GM21529 (cell line): ENCODE measurements at regions not wholly inside any gene's neighbourhood (a gene's known extent, or its start where the extent isn't known, plus 50 kb on each side); places are given as distances from the start of the nearest gene placed in this dataset.
A peak's percentile ranks its signal among the peaks of the same experiment; 100 is the strongest.

Experiments
- ATAC-seq: cut with Tn5 transposase; IDR thresholded peaks from one replicate; pipeline ENCODE4 v1.9.1; 2021; ENCODE audit not compliant: unreplicated experiment

DNA sequence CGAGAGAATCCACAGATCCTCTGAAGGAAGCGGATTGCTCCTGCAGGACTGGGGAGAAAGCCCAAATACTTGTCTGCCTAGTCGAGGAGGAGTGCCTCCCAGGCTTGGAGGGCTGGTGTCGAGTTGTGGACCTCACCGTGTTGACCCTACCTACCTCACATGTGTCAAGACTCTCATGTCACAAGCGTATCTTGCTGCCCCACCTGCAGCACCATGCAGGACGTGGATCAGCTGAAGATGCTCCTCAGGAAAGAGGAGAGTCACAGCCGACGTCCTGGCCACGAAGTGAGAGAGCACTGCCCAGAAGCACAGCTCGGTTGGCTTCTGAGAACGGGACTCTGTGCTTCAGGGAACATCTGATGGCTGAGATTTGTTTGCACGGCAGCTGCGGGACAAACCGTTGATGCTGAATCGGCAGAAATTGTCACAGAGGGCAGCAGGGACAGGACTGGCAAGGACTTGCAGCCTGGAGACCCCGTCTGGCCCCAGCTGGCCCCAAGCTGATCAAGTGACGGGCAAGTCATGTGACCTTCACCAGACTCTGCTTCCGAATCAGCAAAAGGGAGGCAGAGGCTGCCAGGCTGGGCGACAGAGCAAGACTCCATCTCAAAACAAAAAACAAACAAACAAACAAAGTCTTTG lies 119.1 kb upstream of the ITGA1 start:
- ATAC-seq, result no peak

DNA sequence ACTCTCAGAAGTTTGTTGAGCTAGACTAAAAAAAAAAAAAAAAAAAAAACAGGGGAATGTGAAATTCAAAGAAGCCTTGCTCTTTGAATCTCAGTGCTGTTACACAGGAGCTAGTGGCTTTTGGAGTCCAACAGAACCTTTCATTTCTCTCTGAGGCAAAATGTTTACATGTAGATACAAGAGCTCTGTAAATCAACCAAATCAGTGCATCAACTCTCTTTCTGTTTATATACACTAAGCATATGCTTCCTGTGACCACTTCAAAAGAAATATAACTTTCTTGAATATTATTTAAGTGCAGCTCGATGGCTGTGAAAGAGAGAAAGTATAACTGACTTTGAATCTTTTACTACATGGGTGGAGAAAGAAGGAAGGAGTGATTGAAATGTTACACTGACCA lies 115.3 kb upstream of the ITGA1 start:
- ATAC-seq, result no peak

DNA sequence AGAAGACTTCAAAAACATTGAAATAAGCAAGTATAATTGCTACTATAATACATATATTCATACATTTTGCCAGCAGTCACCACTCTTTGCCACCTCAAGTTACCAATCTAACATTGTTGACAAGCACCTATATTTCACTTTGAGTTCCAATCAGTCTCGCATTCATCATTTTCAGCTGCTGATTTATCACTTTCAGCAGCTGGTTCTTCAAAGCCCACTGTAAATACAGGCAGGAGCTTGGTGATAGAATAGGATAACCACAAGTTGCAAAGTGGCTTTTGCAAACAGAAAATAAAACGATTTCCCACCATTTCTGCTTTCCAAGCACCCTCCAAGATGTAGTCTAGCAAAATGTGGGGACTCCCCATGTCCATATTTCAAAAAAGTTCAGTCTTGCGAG lies 114.2 kb upstream of the ITGA1 start:
- ATAC-seq, result no peak

DNA sequence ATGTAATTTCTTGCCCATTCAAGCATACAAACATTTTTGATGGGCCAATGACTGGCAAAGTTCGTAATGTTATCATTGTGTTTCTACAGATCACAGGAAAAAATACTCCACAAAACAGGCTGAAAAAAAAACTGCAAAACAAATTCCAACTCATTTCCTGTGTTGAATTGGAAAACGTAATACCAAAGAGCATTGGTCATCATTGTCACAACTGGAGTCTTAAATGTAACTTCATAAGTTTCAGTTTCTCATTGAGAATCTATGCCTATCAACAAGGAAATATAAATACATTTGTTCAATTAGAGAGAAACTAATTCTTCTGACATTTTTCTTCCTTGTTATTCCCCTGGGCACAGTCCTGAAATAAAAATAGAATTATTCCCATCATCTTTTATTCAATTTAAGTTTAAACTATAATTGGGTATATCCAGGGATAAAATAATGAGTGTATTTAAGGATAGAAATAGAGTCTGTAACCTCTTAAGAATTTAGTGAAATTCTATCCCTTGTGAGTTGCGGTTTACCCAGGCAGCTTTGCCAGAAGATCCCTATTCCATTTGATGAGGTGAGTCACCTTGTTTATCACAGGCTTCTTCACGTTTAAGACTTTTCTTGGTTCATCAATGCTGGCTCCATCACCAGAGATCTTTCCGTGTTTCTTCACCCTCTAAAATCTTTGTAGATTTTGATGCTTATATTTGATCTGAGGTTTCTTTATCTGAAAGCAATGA lies 112.7 kb upstream of the ITGA1 start:
- ATAC-seq, result no peak

DNA sequence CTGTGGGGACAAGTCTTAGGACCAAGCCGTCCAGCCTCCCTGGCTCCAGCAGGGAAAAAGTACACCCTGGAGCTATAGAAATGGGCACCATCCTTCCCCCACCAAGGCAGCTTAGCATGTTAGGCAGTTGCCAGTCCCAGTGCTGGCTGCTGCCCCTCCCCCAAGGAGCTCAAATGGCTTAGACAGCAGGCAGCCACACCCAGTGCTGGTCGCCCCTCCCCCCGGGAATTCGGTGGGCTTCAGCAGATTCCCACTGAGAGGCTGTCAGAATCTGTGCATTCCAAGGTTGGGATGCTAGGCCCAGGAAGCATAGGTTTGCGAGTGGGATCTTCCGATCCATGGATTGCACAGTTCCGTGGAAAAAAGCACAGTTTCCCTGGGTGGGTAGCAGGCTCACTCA lies 105.2 kb upstream of the ITGA1 start:
- ATAC-seq, result no peak

DNA sequence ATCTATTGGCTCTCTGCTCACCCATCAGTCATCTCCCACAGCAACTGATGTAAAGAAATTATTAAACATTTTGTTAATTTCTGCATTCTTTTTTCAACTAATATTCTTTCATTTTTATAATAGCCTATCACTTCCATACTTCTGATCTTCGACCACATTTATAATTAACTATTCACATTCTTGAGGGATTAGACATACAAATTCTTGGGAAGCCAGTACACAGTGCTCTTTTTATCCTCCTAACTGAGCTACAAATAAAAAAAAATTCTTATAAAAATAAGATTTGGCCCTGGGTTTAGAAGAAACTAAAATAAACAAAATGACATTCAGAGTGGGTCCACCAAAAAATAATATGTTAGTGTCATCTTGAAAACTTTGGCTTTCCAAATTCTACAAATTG lies 103.7 kb upstream of the ITGA1 start:
- ATAC-seq, result no peak

DNA sequence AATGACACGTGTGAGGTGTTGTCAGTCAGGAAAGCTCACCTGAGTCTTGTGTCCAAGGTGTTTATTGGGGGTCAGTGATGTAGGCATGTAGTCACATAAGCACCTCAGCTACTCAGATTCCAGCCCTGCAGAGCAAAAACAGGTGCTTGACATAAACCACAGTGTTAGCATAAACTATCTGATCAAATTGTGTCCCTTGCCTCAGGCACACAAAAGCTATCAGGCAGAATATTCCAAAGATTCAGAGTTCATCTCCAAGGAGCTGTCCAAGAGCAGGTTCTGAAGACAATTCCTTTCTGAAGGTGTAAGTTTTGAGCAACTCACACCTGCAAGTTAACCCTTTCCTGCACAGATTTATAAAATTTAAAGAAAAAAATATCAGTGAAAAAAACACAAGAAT lies 102.2 kb upstream of the ITGA1 start:
- no peak for ATAC-seq

DNA sequence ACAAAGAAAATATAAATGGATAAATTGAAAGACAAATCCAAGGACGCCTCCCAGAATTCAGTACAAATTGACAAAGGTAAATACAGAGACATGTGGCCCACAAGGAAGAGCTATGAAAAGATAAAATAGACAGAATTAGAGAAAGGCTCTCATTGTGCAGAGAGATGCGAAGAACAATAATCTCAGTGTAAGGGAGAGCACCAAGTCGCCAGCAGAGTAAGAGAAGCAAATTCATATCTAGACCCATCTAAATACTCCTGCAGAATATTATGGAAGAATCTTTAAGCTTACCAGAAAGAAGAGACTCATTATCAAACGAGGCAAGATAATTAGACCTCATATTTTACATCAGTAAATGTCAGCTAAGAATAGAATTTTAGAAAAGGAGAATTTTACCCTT lies 101.7 kb upstream of the ITGA1 start:
- ATAC-seq, result no peak

DNA sequence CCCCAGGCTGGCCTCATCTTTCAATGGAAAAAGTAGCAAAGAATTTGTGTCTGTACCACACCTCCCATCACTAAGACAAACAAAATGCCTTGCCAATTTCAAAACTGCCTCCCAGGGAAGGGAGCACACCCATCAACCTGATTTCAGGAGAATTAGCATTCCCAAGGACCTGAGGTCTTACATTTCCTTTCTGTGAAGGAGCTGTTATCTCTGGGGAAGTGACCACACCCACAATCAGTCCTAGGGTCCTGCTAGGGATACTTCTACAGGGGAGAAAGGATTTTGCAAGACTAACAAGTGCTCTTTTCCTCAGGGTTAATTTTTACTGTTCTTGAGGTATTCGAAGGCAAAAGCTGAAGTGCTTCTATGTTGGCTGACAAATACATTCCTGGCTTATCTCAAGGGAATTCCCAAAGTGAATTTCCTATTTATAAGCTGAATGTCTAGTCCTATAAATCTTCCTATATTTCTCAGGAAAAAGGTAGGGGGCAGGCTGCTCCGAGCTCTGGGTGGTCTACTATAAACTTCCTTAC lies 97.4 kb upstream of the ITGA1 start:
- ATAC-seq, result no peak

DNA sequence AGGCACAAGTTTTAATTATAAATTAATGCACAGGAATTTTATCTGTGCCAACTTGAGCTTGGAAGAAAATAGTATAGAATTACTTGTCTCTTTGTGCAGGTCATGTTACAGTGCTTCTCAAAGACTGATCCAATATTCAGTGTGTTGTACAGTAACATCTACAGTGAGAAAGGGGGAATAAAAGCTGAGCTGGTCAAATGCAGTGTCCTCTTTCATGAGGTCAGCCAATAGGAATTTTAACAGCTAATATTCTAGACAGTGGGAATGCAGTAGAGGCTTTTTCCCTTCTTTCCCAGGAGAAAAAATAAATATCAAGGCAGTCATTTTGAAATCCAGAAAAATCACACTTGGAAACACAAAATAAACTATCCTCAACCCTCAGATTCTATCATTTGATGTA lies 95.7 kb upstream of the ITGA1 start:
- ATAC-seq, result no peak

DNA sequence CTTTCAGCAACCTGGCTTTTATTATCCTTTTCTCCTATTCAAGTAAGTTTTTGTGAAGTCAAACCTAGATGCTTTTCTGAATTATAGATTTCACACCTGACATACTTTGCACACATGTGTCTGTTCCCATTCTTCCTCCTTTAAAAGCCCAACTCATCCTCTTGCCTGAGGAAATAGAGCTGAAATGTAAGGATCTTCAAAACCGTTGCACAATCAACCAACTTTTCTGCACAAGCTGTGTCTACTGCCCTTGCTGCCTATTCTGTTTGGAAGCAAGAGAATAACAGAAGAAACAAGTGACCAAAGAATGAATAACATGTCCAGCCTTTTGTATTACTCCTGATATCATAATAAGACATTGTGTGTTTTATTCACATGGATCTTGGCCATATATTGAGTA lies 95.1 kb upstream of the ITGA1 start:
- ATAC-seq, result no peak

DNA sequence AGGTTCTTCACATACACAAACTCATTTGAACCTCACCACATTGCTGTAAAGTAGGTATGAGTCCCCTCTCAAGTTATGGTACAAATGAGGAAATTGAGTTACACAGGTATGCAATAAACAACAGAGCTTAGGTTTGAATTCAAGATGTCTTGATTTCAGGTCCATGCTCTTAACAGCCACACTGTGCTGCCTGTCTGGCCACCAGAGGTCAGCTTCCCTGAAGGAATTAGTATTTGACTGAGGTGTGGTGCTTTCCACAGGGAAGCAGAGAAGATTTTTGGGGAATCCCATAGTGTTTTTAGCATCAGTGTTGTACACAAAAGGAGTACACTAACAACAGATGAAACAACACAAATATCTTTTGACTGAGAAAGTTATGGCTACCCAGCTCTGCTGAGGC lies 94.4 kb upstream of the ITGA1 start:
- peak; percentile 75 for ATAC-seq

DNA sequence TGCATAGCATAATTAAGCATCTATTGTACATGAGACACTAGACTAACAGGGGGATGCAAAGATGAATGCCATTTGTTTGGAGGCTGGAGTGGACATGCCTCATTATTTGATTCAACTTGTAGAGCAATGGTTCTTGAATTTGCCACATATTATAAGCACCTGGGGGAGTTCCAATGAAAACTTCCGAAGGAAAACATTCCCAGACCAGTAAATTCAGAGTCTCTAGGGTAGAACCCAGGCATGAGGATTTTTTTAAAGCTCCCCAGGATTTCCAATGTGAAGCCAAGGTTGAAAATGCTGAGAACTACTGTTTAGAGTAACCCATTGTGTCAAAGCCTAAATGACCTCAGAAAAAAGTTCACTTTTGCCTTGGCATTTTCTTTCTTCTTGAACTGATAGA lies 93.9 kb upstream of the ITGA1 start:
- no peak for ATAC-seq

DNA sequence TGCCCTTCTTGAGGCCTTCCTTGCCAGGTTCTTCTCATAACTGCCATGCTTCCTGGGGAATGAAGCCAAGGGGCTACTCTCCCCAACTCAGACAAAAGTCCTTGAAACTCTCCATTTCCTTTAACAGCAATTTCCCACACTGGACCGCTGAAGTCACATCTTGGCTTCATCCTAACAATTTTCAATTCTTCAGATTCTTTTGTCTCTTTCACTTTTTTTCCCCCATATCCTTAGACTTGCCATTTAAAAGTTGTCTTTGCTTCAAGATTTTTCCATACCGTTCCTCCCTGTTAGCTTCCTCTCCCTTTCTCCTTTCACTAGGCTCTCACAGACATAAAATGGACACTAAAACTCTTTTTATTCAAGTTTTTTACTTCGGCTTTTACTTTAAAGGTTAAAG lies 93.1 kb upstream of the ITGA1 start:
- ATAC-seq, result no peak

DNA sequence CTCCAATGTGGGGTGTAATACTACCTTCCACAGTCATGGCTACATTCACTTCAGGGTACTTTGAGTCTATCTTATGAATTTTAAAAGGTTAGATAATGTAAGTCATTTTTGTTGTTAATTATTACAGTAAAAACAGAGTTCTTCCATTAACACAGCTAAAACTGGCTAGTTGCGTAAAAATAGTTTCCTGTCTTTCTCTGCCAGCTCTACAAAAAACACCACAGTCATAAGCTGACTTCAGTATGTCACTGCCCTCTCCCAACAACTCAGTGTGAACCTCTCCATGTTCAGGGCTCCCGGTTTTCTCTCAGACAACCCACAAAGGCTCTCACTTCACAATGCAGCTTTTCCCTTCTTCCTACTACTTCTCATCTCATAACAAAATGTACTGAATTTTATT lies 84.8 kb upstream of the ITGA1 start:
- ATAC-seq, result no peak

DNA sequence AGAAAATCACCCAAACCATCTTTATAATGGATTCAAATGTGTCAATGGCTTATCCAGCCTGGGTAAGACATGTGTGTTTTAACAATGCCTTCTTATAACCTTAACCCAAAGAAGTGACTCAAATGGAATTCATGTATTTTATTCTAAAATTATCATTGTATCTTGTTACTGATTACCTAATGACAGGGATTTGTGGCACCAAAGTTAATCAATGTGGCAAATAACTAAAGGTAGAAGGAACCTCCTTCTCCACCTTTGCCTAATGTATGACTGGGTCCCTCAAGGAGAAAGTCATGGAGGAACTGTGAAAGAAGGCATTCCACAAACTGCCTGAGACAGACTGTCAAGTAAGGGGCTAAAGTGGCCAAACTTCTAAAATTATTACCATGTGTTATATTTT lies 84.4 kb upstream of the ITGA1 start:
- ATAC-seq, result no peak

DNA sequence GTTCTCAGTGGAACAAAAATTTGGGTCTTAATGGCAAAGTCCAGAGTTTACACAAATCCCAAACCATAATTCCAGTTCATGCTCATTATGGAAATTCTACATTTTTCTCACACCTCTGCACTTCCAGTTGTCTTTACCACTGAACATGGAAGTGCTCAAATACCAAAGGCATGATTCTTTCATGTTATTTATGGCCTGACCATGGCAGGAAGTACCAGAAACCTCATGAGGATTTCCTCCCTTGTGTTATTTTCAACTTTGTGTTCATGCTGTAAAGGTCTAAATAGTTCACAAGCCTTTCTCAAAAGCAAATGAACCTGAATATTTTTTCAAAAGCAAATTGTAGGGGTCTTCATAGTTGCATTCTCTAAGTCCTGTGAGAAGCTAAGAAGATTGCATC lies 82.0 kb upstream of the ITGA1 start:
- no peak for ATAC-seq

DNA sequence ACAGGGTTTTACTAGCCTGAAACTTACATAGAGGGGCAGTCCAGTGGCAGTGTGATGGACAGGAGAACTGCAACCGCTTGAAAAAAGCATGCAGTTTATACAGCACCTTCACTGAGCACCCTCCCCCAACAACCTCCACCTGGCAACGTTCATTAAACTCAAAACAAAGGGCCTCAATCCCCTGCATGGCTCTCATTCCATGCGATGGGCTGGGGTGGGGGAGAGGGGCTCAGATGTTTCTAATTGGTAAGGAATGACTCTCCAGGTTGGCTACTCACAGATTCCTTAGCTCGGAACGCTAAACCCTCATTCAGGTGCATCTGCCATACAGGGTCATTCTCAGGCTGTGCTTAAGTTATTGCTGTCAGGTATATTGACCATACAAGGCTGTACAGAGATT lies 80.9 kb upstream of the ITGA1 start:
- no peak for ATAC-seq

DNA sequence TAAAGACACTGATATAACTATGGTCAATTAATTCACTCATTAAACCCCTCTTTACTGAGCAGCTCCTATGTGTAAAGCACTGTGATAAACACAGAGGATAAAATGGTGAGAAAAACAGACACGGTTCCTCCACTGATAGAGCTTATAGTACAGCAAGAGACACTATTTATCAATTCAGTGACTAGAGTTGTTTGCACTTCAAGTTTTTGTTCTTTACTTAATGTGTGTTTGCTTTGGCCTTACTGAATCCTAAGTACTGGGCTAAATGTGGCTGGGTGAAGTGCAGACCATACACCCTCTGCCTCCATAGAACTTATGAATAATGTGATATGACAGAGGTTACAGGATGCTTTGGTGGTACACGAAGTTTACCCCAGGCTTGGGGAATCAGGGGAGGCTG lies 80.1 kb upstream of the ITGA1 start:
- ATAC-seq, result no peak

DNA sequence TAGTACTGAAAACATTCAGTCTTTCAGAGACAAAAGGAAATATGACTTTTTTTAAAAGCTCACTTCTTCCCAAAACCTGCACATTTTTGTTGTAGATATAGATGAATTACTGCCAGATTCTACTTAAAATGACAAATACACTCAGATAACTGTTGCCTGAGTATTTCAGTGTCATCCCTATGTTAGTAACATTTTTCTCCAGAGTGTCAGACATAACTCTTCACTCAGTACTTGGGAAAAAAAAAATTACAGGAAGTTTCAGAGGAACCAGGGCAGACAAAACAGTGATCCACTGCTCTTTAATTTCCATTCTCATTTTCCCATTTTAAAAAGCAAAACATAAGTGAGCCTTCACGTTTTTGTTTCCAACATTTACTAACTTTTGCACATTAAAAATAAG lies 79.3 kb upstream of the ITGA1 start:
- no peak for ATAC-seq

DNA sequence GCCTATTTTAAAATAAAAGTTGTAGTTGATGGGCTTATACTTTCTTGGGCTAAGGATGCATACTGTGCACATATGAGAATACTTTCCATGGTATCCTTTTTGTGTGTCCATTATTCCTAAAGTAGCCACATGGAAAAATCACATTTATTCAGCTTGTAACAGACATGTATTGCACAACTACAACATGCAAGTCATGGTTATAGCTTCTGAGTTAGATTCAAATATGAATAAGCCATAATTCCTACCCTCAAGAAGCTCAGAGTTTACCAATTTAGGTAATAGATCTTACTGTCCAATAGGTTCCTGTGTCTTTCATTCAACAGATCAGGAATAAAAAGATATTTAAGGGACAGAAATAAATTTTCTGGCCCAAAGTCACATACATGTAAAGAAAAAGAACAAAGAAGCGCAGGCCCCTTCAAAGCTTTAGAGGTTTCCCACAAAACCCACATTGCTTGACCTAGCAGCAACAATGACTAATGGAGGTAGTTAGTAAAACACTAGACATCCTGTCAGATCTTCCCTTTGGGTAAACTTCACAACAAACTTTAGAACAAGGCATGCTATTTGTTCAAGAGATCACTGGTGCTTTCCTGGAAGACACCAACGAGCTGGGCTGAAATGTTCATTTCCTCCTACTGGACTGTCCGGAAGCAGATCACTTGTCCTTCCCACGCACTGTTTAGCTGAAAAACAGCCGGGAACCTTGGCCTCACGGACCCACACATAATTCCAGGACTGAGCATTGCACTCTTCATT lies 78.4 kb upstream of the ITGA1 start:
- peak; percentile 78 for ATAC-seq

DNA sequence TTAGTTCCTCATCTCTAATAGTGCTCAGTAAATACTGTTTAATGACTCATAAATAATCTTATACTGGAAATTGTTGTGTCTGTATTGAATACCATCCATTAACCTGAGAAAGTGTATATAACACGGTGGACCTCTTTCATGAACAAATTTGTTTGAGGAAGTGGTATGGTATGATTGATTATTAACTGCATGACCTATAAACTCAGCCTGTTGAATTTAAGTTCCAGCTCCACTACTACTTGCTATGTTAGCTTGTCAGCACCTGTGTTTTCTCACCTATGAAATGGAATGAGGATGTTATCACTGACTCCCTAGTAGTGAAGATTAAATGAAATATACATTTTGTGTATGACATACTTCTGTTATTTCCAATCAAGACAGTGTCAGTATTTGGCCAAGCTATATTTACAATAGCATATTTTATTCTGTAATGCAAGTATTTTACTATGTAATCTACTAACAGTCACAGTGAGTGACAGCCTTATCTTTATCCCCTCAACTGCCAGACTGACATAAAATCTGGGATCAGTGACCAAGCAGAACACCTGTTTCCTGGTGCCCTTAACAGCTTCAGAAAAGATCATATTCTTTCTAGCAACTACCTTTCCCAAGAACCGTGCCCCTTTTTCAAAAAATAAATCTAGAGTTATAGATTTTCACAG lies 77.3 kb upstream of the ITGA1 start:
- no peak for ATAC-seq
